Hepatic stellate cell (primary cell): ENCODE measurements at regions not wholly inside any gene's neighbourhood (a gene's known extent, or its start where the extent isn't known, plus 50 kb on each side); places are given as distances from the start of the nearest gene placed in this dataset.

Source experiments
- DNase-seq: peaks from one replicate; pipeline ENCODE4 v3.0.0; 2011; ENCODE audit warnings: low spot score

- no peak for DNase-seq
Measured at GRCh38 chr5:148913493-148913892, 87.1 kb downstream of the ADRB2 start.

- DNase-seq: peak; percentile 62
Measured at GRCh38 chr5:148913985-148914431, 87.6 kb downstream of the ADRB2 start.

GRCh38 chr5:148915224-148915817 lies 88.9 kb downstream of the ADRB2 start:
- DNase-seq: no peak

- no peak for DNase-seq
Measured at GRCh38 chr5:148920646-148921288, 94.4 kb downstream of the ADRB2 start.

- no peak for DNase-seq
Measured at GRCh38 chr5:148921350-148921749, 94.9 kb downstream of the ADRB2 start.

GRCh38 chr5:148922606-148923005 lies 96.2 kb downstream of the ADRB2 start:
- DNase-seq: no peak

- DNase-seq: no peak
Measured at GRCh38 chr5:148923023-148923422, 96.6 kb downstream of the ADRB2 start.

- DNase-seq: no peak
Measured at GRCh38 chr5:148924817-148925216, 98.4 kb downstream of the ADRB2 start.

- no peak for DNase-seq
Measured at GRCh38 chr5:148926207-148926606, 99.8 kb downstream of the ADRB2 start.

- no peak for DNase-seq
Measured at GRCh38 chr5:148927307-148927946, 101.0 kb downstream of the ADRB2 start.

GRCh38 chr5:148928141-148928540 lies 101.7 kb downstream of the ADRB2 start:
- DNase-seq: no peak

GRCh38 chr5:148931453-148932057 lies 105.1 kb downstream of the ADRB2 start:
- DNase-seq: no peak

GRCh38 chr5:148932355-148932935 lies 106.0 kb downstream of the ADRB2 start:
- DNase-seq: no peak

GRCh38 chr5:148933903-148934432 lies 107.6 kb downstream of the ADRB2 start:
- DNase-seq: no peak

GRCh38 chr5:148934895-148935400 lies 108.5 kb downstream of the ADRB2 start:
- DNase-seq: no peak

GRCh38 chr5:148937239-148937638 lies 110.8 kb downstream of the ADRB2 start:
- no peak for DNase-seq

- DNase-seq: no peak
Measured at GRCh38 chr5:148937830-148938521, 111.6 kb downstream of the ADRB2 start.

GRCh38 chr5:148938522-148938882 lies 112.1 kb downstream of the ADRB2 start:
- DNase-seq: no peak

- peak; percentile 21 for DNase-seq
Measured at GRCh38 chr5:148939676-148940075, 113.3 kb downstream of the ADRB2 start.

- DNase-seq: no peak
Measured at GRCh38 chr5:148941810-148942209, 115.4 kb downstream of the ADRB2 start.

- DNase-seq: no peak
Measured at GRCh38 chr5:148949841-148950470, 112.9 kb downstream of the SH3TC2 start.
